OCI-M2 (cell line): ENCODE measurements at regions not wholly inside any gene's neighbourhood (a gene's known extent, or its start where the extent isn't known, plus 50 kb on each side); places are given as distances from the start of the nearest gene placed in this dataset.
"Not testable (repeated sequence)": the region's sequence is repeated elsewhere in the genome, so short reads cannot be mapped to it uniquely, and the experiment has no call there.

ENCODE experiments used
- DNase-seq: peaks from one replicate; lab custom pipeline; 2025; ENCODE audit not compliant: unreplicated experiment; lab: John Stamatoyannopoulos, UW

DNA sequence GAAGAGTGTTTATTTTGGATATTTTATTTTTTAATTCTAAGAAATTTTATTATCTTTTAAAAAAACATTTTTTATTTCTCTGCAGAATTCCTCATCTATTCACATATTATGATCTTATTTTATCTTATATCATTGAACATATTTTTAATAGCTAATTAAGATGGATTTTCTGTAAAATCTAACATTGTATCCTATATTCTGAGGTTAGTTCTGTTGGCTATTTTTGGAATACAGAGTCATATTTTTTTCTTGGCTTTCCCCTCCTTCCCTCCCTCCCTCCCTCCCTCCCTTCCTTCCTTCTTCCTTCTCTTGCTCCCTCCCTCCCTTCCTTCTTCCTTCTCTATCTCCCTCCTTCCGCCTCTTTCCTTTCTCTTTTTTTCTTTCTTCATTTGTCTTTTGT lies 2326.6 kb upstream of the RAG2 start:
- DNase-seq: no peak

DNA sequence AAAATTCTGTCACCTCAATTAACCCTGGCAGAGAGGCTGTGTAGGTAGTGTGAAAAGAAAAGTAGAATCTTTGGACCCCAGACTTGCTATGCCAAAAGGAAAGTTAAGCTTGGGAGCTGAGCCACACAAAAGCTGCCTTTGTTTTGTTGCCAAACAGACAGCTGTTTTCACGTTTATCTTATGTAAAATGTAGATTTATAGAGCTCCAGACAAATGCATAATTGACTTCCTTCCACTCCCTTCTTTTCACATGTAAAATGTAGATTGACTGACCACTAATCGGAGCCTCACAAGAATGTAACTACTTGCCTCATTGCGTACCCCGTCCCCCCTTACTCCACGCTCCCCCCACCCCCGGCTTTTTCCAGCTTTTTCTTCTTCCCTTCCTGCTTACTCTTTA lies 2302.2 kb upstream of the RAG2 start:
- no peak for DNase-seq

GRCh38 chr11:38894201-38894600 lies 2296.2 kb upstream of the RAG2 start:
- not testable (repeated sequence) for DNase-seq

GRCh38 chr11:38884145-38884865 lies 2286.3 kb upstream of the RAG2 start:
- DNase-seq: no peak

- DNase-seq: no peak
These were observed 2269.3 kb upstream of the RAG2 start for GRCh38 chr11:38867338-38867737.

DNA sequence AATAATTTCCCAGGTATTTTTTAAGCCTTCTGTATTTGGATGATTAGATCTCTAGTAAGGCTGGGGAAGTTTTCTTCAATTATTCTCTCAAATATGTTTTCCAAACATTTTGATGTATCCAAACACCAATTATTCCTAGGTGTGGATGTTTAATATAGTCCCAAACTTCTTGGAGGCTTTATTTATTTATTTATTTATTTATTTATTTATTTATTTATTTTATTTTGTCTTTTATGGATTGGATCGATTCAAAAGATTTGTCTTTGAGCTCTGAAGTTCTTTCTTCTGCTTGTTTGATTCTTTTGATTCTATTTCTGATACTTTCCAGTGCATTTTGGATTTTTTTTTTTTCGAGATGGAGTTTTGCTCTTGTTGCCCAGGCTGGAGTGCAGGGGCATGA lies 2267.9 kb upstream of the RAG2 start:
- DNase-seq: no peak

DNA sequence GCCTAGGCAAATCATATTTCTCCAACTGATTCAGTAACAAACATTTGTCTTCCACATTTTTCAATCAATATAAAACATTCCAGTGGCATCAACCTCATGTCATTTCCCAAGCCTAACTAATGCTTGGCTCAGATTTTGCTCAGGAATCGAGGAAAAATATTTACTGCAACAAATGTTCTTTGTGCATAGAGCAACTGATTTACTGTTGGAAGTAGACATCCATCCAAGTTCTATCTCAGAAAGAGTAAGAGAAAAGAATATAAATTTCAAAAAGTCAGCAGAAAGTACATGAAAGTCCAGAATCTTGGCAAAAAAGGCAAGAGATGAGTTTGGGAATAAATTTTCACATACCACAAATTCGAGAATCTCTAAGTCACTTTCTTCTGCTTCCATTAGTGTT lies 2245.0 kb upstream of the RAG2 start:
- DNase-seq: no peak

GRCh38 chr11:38839071-38839470 lies 2241.0 kb upstream of the RAG2 start:
- no peak for DNase-seq

DNA sequence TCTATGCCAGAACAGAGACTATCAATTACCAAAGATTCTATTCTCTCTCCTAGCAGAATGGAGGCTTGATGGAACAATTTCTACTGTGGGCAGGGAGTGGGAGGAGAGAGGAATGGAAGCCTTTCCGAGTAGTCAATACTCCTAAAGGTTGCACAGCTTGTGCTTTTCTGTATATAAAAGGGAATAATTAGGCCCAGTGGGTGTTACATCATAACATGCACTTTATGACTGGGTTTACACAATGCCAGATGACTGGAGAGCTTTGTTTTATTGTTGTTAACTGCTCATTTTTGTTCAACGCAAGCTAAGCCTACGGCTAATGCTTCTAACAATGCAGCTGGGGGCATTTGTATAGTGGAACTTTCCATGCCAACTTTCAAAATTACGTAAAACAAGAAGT lies 2237.9 kb upstream of the RAG2 start:
- DNase-seq: no peak

GRCh38 chr11:38824573-38824972 lies 2226.5 kb upstream of the RAG2 start:
- no peak for DNase-seq

DNA sequence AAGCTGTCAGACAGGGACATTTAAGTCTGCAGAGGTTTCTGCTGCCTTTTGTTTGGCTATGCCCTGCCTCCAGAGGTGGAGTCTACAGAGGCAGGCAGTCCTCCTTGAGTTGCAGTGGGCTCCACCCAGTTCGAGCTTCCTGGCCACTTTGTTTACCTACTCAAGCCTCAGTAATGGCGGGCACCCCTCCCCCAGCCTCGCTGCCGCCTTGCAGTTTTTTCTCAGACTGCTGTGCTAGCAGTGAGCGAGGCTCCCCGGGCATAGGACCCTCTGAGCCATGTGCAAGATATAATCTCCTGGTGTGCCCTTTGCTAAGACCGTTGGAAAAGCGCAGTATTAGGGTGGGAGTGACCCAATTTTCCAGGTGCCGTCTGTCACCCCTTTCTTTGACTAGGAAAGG lies 2223.8 kb upstream of the RAG2 start:
- not testable (repeated sequence) for DNase-seq

DNA sequence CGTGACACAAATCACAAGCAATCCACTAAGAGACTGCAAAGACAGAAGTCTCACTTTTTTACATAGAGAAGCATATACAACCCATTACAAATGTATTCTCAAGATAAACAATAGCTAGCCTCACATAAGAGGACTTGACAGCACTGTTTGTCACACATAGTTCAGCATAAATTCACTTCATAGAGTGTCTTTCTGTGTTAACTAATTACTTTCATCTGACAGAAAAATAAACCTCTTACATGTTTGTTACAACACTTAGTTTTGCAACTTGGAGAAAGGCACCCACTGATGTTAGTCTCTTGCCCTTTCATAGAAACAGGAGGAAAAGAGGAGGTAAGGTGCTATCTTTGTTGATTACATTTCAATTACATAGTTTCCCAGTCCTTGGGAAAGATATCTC lies 2221.9 kb upstream of the RAG2 start:
- DNase-seq: no peak

- no peak for DNase-seq
These were observed 2220.7 kb upstream of the RAG2 start for GRCh38 chr11:38818720-38819119.

- DNase-seq: no peak
These were observed 2216.6 kb upstream of the RAG2 start for GRCh38 chr11:38814670-38815069.

- DNase-seq: no peak
These were observed 2211.5 kb upstream of the RAG2 start for GRCh38 chr11:38809521-38809920.

DNA sequence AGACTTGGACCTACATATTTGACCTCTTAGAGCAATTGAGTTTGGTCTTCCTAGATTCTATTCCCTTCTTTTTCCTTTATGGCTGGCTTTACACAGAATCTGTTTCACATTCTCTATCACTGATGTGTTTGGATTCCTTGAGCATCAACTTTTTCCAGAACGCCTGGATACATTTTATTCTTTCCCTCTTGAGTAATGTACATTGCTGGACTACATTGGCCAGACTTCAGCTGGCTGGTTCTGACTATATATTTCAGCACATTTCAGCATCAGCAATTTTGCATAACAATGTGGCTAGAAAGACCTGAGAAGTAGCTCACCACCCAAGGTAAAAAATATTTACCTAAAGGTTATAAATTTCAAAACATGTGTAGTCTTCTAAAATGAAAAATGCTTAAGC lies 2198.2 kb upstream of the RAG2 start:
- DNase-seq: no peak

DNA sequence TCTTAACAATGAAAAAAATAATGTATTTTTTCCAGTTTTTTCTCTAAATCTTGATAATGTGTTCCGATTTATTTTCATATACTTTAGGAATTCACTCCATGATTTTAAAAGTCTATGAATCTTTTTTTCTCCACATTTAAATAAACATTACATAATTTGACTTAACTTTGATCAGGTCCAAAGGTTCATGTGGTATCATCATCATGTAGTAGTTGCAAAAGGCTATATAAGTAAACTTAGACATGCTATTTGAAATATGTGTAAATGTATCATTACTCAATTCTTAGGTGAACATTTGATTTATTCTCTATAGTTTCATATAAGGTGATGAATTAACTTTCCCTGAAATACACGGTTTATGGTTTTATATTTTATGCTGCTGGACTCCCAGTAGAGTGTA lies 2197.0 kb upstream of the RAG2 start:
- no peak for DNase-seq

DNA sequence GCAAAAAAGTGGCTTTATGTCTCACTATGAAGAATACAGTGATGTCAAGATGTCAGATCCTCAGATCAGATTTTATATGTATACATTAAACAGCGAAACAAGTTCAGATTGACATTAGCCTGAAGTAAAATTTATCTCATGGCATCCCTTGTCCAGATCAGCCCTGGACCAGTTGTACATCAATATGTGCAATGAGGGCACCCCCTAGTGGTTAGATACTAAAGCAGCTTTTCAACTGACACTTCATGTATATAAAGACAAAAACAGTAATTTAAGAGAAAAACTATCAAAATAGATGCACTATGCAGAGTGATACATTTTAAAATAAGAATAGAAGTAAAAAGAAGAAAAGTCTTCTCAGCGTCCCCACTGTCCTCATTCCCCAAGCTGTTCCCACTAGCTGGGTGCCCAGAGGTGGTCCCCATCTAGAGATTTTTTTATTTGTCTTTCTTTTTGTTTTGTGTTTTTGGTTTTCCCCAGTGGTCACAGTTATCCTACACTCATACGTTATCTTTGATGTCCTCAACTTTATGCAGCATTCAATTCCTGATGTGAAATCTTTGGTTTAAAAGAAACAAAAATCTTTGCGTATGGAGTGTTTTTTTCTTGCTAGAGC lies 2193.4 kb upstream of the RAG2 start:
- DNase-seq: peak; percentile 27

GRCh38 chr11:38788561-38788960 lies 2190.5 kb upstream of the RAG2 start:
- DNase-seq: no peak

GRCh38 chr11:38784164-38784563 lies 2186.1 kb upstream of the RAG2 start:
- DNase-seq: no peak

DNA sequence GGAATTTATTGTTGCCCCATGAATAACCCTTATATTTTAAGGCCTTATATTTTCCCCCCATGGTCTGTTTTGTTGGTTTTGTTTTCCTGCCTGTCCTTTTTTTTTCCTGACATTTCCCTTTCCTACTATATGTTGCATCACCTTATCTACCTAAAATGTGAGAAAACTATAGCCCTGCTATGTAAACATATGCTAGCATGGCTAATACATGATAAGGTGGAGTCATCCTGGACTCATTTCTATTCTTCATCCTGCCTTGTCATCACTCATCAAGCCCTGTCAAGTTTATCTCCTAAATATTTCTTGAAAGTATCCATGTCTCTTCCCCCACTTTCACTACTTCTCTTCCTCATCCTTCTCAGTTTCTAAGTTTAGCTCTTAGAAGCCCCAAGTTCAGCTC lies 2168.8 kb upstream of the RAG2 start:
- no peak for DNase-seq

- DNase-seq: no peak
These were observed 2161.4 kb upstream of the RAG2 start for GRCh38 chr11:38759394-38759793.

GRCh38 chr11:38756537-38756936 lies 2158.5 kb upstream of the RAG2 start:
- DNase-seq: no peak
